ENCODE measurements at regions not wholly inside any gene's neighbourhood (a gene's known extent, or its start where the extent isn't known, plus 50 kb on each side); places are given as distances from the start of the nearest gene placed in this dataset.

DNA sequence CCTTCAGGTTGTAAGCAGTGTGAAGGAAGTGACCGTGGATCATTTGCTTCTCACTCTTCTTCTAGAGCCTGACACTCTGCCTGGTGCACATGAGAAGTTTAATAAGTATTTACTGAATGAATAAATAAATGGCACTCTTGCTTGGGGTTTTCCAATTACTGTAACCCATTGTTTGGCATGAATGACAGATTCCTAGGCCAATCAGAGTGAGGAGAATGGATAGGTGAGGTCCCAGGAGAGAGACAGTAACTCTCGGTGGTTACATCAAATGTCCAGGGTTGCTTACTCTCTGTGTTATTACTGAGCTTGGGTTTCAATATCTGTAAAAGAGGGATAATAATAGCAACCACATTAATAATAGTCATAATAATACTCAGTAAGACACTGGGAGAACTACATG lies 204.2 kb upstream of the ISX start:
- 74 to 91% (median 79%) methylated on average over 2 of the region's 2 CpGs for WGBS, 5 donors
- no peak overlapping the region for H3K4me3 ChIP-seq
- no peaks in the 10 kb centered on the region for H3K4me1 ChIP-seq
- H3K9me3 ChIP-seq = peaks cover 0 to 11% (median 0%) of the 10 kb centered on the region in 8 donors
- H3K27me3 ChIP-seq (replicated peaks in 1 of 7) = no peaks in the 10 kb centered on the region
- H3K36me3 ChIP-seq = no peaks in the 10 kb centered on the region
- TF ChIP-seq, protein P1, sequence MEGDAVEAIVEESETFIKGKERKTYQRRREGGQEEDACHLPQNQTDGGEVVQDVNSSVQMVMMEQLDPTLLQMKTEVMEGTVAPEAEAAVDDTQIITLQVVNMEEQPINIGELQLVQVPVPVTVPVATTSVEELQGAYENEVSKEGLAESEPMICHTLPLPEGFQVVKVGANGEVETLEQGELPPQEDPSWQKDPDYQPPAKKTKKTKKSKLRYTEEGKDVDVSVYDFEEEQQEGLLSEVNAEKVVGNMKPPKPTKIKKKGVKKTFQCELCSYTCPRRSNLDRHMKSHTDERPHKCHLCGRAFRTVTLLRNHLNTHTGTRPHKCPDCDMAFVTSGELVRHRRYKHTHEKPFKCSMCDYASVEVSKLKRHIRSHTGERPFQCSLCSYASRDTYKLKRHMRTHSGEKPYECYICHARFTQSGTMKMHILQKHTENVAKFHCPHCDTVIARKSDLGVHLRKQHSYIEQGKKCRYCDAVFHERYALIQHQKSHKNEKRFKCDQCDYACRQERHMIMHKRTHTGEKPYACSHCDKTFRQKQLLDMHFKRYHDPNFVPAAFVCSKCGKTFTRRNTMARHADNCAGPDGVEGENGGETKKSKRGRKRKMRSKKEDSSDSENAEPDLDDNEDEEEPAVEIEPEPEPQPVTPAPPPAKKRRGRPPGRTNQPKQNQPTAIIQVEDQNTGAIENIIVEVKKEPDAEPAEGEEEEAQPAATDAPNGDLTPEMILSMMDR (IDR thresholded peaks at IDR 0.05 in 8 of 11, conservative IDR thresholded peaks at IDR 0.05 in 3 of 11) = no peak
- no peak for TF ChIP-seq POLR2AphosphoS5 (IDR thresholded peaks at IDR 0.05)
- no peak for TF ChIP-seq POLR2A (IDR thresholded peaks at IDR 0.05)
- intact Hi-C loops (cut with DNase I; ENCODE audit: low total_unique reads) = no loop called here
- H3K27ac ChIP-seq = no peak overlapping the region
- no peak for DNase-seq

DNA sequence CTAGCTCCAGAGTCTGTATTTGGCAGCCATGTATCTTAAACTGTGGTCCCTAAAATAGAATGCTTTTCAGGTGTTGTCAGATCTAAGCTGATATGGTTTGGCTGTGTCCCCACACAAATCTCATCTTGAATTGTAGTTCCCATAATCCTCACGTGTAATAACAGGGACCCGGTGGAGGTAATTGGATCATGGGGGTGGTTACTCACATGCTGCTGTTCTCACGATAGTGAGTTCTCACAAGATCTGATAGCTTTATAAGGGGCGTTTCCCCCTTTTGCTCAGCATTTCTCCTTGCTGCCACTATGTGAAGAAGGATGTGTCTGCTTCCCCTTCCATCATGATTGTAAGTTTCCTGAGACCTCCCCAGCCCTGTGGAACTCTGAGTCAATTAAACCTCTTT lies 199.9 kb upstream of the ISX start:
- intact Hi-C loops (cut with DNase I; ENCODE audit: low total_unique reads) = no loop called here
- DNase-seq = no peak
- Histone ChIP-seq H3K4me1 (no peaks in the 10 kb centered on the region), H3K4me3 (no peak overlapping the region), H3K36me3 (no peaks in the 10 kb centered on the region), H3K27ac (no peak overlapping the region), H3K9me3 (peaks cover 0 to 2% (median 0%) of the 10 kb centered on the region in 8 donors), H3K27me3 (replicated peaks in 1 of 7) (no peaks in the 10 kb centered on the region)
- TF ChIP-seq, protein P1 (IDR thresholded peaks at IDR 0.05 in 8 of 11, conservative IDR thresholded peaks at IDR 0.05 in 3 of 11) = no peak
- TF ChIP-seq POLR2AphosphoS5 (IDR thresholded peaks at IDR 0.05) = no peak
- no peak for TF ChIP-seq POLR2A (IDR thresholded peaks at IDR 0.05)
- 58 to 86% (median 72%) methylated on average over 4 of the region's 4 CpGs for WGBS, 5 donors

DNA sequence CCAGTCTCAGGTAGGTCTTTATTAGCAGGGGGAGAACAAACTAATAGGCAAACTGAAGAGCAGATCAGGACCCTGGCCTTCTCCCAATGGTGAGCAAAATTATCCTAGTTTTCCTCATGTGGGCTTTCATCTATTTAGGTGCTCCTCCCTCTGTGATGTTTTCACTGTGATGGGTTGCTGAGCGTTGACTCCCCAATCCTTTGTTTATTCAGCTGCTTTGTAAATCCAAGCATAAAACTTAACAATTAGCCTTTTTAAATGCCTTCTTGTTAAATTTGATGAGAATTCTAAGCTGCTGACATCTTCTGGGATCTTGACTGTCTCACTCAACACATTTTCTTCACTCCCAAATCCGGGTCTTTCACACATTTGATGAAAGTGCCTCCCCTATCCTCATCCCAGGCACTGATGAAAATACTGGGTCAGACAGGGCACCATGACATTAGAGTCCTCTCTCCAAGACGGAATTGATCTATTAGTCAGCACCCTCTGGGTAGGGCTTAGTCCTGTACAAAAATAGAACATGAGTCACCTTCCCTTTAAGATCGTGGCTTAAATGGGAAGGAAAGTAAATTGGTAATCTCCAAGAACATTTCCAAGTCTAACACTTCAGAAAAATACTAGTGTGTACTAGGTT lies 199.3 kb upstream of the ISX start:
- 39 to 69% (median 54%) methylated on average over 4 of the region's 4 CpGs for WGBS, 5 donors

DNA sequence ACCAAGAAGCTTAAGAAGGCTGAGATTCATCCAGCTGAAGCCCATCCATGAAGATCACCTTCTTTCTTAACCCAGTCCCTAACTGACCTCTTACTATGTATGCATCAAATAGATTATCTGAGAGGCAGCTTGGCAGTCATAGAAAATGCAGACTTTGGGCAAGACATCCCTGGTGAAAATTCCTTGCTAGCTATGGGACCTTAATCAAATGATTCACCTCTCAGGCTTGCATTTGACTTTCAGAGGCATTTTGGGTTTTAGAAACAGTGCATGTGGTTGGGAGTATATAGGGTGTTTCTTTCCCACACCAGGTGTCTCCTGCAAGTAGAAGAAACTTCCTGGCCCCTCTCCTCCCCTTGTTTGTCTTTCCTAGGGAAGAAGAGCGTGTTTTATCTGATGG lies 188.5 kb upstream of the ISX start:
- WGBS, 5 donors = 44 to 61% (median 56%) methylated on average over 1 of the region's 1 CpG
- TF ChIP-seq, protein P1 (IDR thresholded peaks at IDR 0.05 in 8 of 11, conservative IDR thresholded peaks at IDR 0.05 in 3 of 11) = no peak
- no peak for TF ChIP-seq POLR2AphosphoS5 (IDR thresholded peaks at IDR 0.05)
- TF ChIP-seq POLR2A (IDR thresholded peaks at IDR 0.05) = no peak
- H3K36me3 ChIP-seq = no peaks in the 10 kb centered on the region
- no peaks in the 10 kb centered on the region for H3K4me1 ChIP-seq
- no peak overlapping the region for H3K27ac ChIP-seq
- DNase-seq = no peak
- no peak overlapping the region for H3K4me3 ChIP-seq
- no peaks in the 10 kb centered on the region for H3K9me3 ChIP-seq
- no peaks in the 10 kb centered on the region for H3K27me3 ChIP-seq (replicated peaks in 1 of 7)
- intact Hi-C loops (cut with DNase I; ENCODE audit: low total_unique reads) = no loop called here

More for the DNA sequence above, 199.3 kb upstream of the ISX start:
- Histone ChIP-seq H3K4me1 (no peaks in the 10 kb centered on the region), H3K27me3 (replicated peaks in 1 of 7) (no peaks in the 10 kb centered on the region), H3K36me3 (no peaks in the 10 kb centered on the region), H3K9me3 (no peaks in the 10 kb centered on the region), H3K27ac (no peak overlapping the region), H3K4me3 (no peak overlapping the region)
- intact Hi-C loops (cut with DNase I; ENCODE audit: low total_unique reads) = no loop called here
- no peak for DNase-seq
- no peak for TF ChIP-seq POLR2A (IDR thresholded peaks at IDR 0.05)
- TF ChIP-seq, protein P1 (IDR thresholded peaks at IDR 0.05 in 8 of 11, conservative IDR thresholded peaks at IDR 0.05 in 3 of 11) = no peak
- TF ChIP-seq POLR2AphosphoS5 (IDR thresholded peaks at IDR 0.05) = no peak

All from spleen (tissue), 11 donors.